ENCODE measurements at regions not wholly inside any gene's neighbourhood (a gene's known extent, or its start where the extent isn't known, plus 50 kb on each side); places are given as distances from the start of the nearest gene placed in this dataset.
"Not testable (repeated sequence)": the region's sequence is repeated elsewhere in the genome, so short reads cannot be mapped to it uniquely, and the experiment has no call there.

GRCh38 chr6:9039258-9039657, 603.9 kb upstream of the SLC35B3 start:
- ATAC-seq (no peak), DNase-seq (no peak)
- no peak for TF ChIP-seq CTCF (IDR thresholded peaks at IDR 0.05)
- H3K4me3 Mint-ChIP-seq = no peak overlapping the region
- H3K4me1 Mint-ChIP-seq = no peaks in the 10 kb centered on the region
- no peak overlapping the region for H3K4me3 ChIP-seq (ENCODE audit: low read length)
- intact Hi-C loops (cut with micrococcal nuclease) = no loop called here
- H3K9me3 Mint-ChIP-seq = peaks cover 9 to 15% of the 10 kb centered on the region in 2 donors
- H3K27ac ChIP-seq (ENCODE audit: low read length) = no peak overlapping the region
- H3K27me3 Mint-ChIP-seq (ENCODE audit: low read depth in 2 of 2) = no peaks in the 10 kb centered on the region
- H3K4me1 ChIP-seq (ENCODE audit: control insufficient read depth, insufficient read depth, low read length) = no peaks in the 10 kb centered on the region
- no peak overlapping the region for H3K27ac Mint-ChIP-seq
- H3K9me3 ChIP-seq (ENCODE audit: control insufficient read depth, insufficient read depth, low read length) = peaks cover 3% of the 10 kb centered on the region
- H3K36me3 Mint-ChIP-seq = peaks cover 6% of the 10 kb centered on the region
- H3K27me3 ChIP-seq (ENCODE audit: control insufficient read depth, insufficient read depth, low read length) = no peaks in the 10 kb centered on the region
- 94% methylated on average over 6 of the region's 6 CpGs for WGBS (ENCODE audit: insufficient coverage)
- no peaks in the 10 kb centered on the region for H3K36me3 ChIP-seq (ENCODE audit: control insufficient read depth, insufficient read depth, low read length)

GRCh38 chr6:9028086-9028485, 592.7 kb upstream of the SLC35B3 start:
- intact Hi-C loops (cut with micrococcal nuclease) = no loop called here
- no peak overlapping the region for H3K4me3 Mint-ChIP-seq
- DNase-seq (no peak), ATAC-seq (no peak)
- Histone ChIP-seq H3K4me1 (ENCODE audit: control insufficient read depth, insufficient read depth, low read length) (peaks cover 4% of the 10 kb centered on the region), H3K27ac (ENCODE audit: low read length) (no peak overlapping the region), H3K4me3 (ENCODE audit: low read length) (no peak overlapping the region), H3K27me3 (ENCODE audit: control insufficient read depth, insufficient read depth, low read length) (no peaks in the 10 kb centered on the region), H3K36me3 (ENCODE audit: control insufficient read depth, insufficient read depth, low read length) (no peaks in the 10 kb centered on the region), H3K9me3 (ENCODE audit: control insufficient read depth, insufficient read depth, low read length) (no peaks in the 10 kb centered on the region)
- H3K9me3 Mint-ChIP-seq = peaks cover 7 to 8% of the 10 kb centered on the region in 2 donors
- no peaks in the 10 kb centered on the region for H3K36me3 Mint-ChIP-seq
- H3K27me3 Mint-ChIP-seq (ENCODE audit: low read depth in 2 of 2) = peaks cover 0 to 4% of the 10 kb centered on the region in 2 donors
- H3K27ac Mint-ChIP-seq = no peak overlapping the region
- WGBS (ENCODE audit: insufficient coverage) = 100% methylated on average over 1 of the region's 1 CpG
- peaks cover 0 to 5% of the 10 kb centered on the region in 2 donors for H3K4me1 Mint-ChIP-seq
- TF ChIP-seq CTCF (IDR thresholded peaks at IDR 0.05) = no peak

- H3K9me3 Mint-ChIP-seq = peaks cover 10% of the 10 kb centered on the region in 2 donors
- H3K4me3 Mint-ChIP-seq = no peak overlapping the region
- H3K27me3 ChIP-seq (ENCODE audit: control insufficient read depth, insufficient read depth, low read length) = no peaks in the 10 kb centered on the region
- no peak for TF ChIP-seq CTCF (IDR thresholded peaks at IDR 0.05)
- H3K9me3 ChIP-seq (ENCODE audit: control insufficient read depth, insufficient read depth, low read length) = no peaks in the 10 kb centered on the region
- peaks cover 0 to 5% of the 10 kb centered on the region in 2 donors for H3K4me1 Mint-ChIP-seq
- DNase-seq (no peak), ATAC-seq (no peak)
- 84% methylated on average over 4 of the region's 4 CpGs for WGBS (ENCODE audit: insufficient coverage)
- intact Hi-C loops (cut with micrococcal nuclease) = no loop called here
- peaks cover 0 to 4% of the 10 kb centered on the region in 2 donors for H3K27me3 Mint-ChIP-seq (ENCODE audit: low read depth in 2 of 2)
- no peaks in the 10 kb centered on the region for H3K36me3 Mint-ChIP-seq
- peaks cover 4% of the 10 kb centered on the region for H3K4me1 ChIP-seq (ENCODE audit: control insufficient read depth, insufficient read depth, low read length)
- no peaks in the 10 kb centered on the region for H3K36me3 ChIP-seq (ENCODE audit: control insufficient read depth, insufficient read depth, low read length)
- H3K27ac ChIP-seq (ENCODE audit: low read length) = no peak overlapping the region
- no peak overlapping the region for H3K4me3 ChIP-seq (ENCODE audit: low read length)
- no peak overlapping the region for H3K27ac Mint-ChIP-seq
Observed at GRCh38 chr6:9025796-9026394, 590.5 kb upstream of the SLC35B3 start.

GRCh38 chr6:9025228-9025627, 589.9 kb upstream of the SLC35B3 start:
- intact Hi-C loops (cut with micrococcal nuclease) = no loop called here
- Histone ChIP-seq H3K27me3 (ENCODE audit: control insufficient read depth, insufficient read depth, low read length) (no peaks in the 10 kb centered on the region), H3K27ac (ENCODE audit: low read length) (no peak overlapping the region), H3K4me3 (ENCODE audit: low read length) (no peak overlapping the region), H3K4me1 (ENCODE audit: control insufficient read depth, insufficient read depth, low read length) (peaks cover 4% of the 10 kb centered on the region), H3K36me3 (ENCODE audit: control insufficient read depth, insufficient read depth, low read length) (no peaks in the 10 kb centered on the region), H3K9me3 (ENCODE audit: control insufficient read depth, insufficient read depth, low read length) (no peaks in the 10 kb centered on the region)
- no peak for TF ChIP-seq CTCF (IDR thresholded peaks at IDR 0.05)
- H3K27me3 Mint-ChIP-seq (ENCODE audit: low read depth in 2 of 2) = peaks cover 0 to 4% of the 10 kb centered on the region in 2 donors
- no peak overlapping the region for H3K27ac Mint-ChIP-seq
- ATAC-seq = no peak
- peaks cover 10% of the 10 kb centered on the region in 2 donors for H3K9me3 Mint-ChIP-seq
- no peaks in the 10 kb centered on the region for H3K36me3 Mint-ChIP-seq
- WGBS (ENCODE audit: insufficient coverage) = 74% methylated on average over 13 of the region's 13 CpGs
- DNase-seq = no peak
- H3K4me3 Mint-ChIP-seq = peak overlapping the region; percentile 66
- peaks cover 0 to 5% of the 10 kb centered on the region in 2 donors for H3K4me1 Mint-ChIP-seq

DNA sequence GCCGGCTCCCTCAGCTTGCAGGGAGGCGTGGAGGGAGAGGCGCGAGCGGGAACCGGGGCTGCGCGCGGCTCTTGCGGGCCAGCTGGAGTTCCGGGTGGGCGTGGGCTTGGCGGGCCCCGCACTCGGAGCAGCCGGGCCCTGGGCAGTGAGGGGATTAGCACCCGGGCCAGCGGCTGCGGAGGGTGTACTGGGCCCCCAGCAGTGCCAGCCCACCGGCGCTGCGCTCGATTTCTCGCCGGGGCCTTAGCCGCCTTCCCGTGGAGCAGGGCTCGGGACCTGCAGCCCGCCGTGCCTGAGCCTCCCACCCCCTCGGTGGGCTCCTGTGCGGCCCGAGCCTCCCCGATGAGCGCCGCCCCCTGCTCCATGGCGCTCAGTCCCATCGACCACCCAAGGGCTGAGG, 588.9 kb upstream of the SLC35B3 start:
- H3K4me1 Mint-ChIP-seq; intact Hi-C loops (cut with micrococcal nuclease): not testable (repeated sequence)

More for the DNA sequence above, 588.9 kb upstream of the SLC35B3 start:
- not testable (repeated sequence) for H3K27ac ChIP-seq (ENCODE audit: low read length); H3K9me3 Mint-ChIP-seq; H3K27me3 Mint-ChIP-seq (ENCODE audit: low read depth in 2 of 2); DNase-seq; H3K4me3 Mint-ChIP-seq; H3K36me3 ChIP-seq (ENCODE audit: control insufficient read depth, insufficient read depth, low read length); H3K27ac Mint-ChIP-seq; ATAC-seq; H3K27me3 ChIP-seq (ENCODE audit: control insufficient read depth, insufficient read depth, low read length); H3K36me3 Mint-ChIP-seq; H3K9me3 ChIP-seq (ENCODE audit: control insufficient read depth, insufficient read depth, low read length); H3K4me1 ChIP-seq (ENCODE audit: control insufficient read depth, insufficient read depth, low read length); H3K4me3 ChIP-seq (ENCODE audit: low read length)
- 94% methylated on average over 38 of the region's 38 CpGs for WGBS (ENCODE audit: insufficient coverage)

Measured in natural killer cell (primary cell).